ENCODE measurements at regions not wholly inside any gene's neighbourhood (a gene's known extent, or its start where the extent isn't known, plus 50 kb on each side); places are given as distances from the start of the nearest gene placed in this dataset.
"Not testable (repeated sequence)": the region's sequence is repeated elsewhere in the genome, so short reads cannot be mapped to it uniquely, and the experiment has no call there.

- not testable (repeated sequence) for TF ChIP-seq SIN3A (IDR thresholded peaks at IDR 0.05; ENCODE audit: borderline replicate concordance, insufficient read depth, low read depth, low read length); CTCF (IDR thresholded peaks at IDR 0.05); POLR2AphosphoS5 (IDR thresholded peaks at IDR 0.05; ENCODE audit: low read depth, low read length); REST (IDR thresholded peaks at IDR 0.05; ENCODE audit: insufficient read depth in 1 of 2, low read depth in 2 of 2, low read length in 1 of 2); TCF7L2 (IDR thresholded peaks at IDR 0.05; ENCODE audit: low read depth, low read length)
Measured at GRCh38 chr7:149973681-149974080, 99.9 kb downstream of the ATP6V0E2 start.

All from Panc1 (cell line).